ENCODE measurements at regions not wholly inside any gene's neighbourhood (a gene's known extent, or its start where the extent isn't known, plus 50 kb on each side); places are given as distances from the start of the nearest gene placed in this dataset.
A peak's percentile ranks its signal among the peaks of the same experiment; 100 is the strongest.

- H3K4me1 Mint-ChIP-seq: no peaks in the 10 kb centered on the region
- H3K9me3 Mint-ChIP-seq: peaks cover 0 to 11% (median 2%) of the 10 kb centered on the region in 9 donors
- no peak overlapping the region for H3K27ac Mint-ChIP-seq
- H3K4me3 Mint-ChIP-seq: no peak overlapping the region
- H3K27me3 Mint-ChIP-seq: peaks cover 0 to 13% (median 8%) of the 10 kb centered on the region in 5 donors
- no peaks in the 10 kb centered on the region for H3K36me3 Mint-ChIP-seq
- ATAC-seq (no peak), DNase-seq (peak in 1 of 10 donors; percentile 5)
- POLR2A ChIA-PET: no interaction called here
Measured at GRCh38 chr14:101176535-101177205, 273.1 kb upstream of the RTL1 start.

GRCh38 chr14:101177301-101177971 is 273.9 kb upstream of the RTL1 start:
- ATAC-seq (no peak), DNase-seq (peak in 1 of 10 donors; percentile 13)
- no peak overlapping the region for H3K4me3 Mint-ChIP-seq
- H3K4me1 Mint-ChIP-seq: no peaks in the 10 kb centered on the region
- peaks cover 0 to 9% (median 0%) of the 10 kb centered on the region in 9 donors for H3K9me3 Mint-ChIP-seq
- POLR2A ChIA-PET: no interaction called here
- peaks cover 0 to 6% (median 3%) of the 10 kb centered on the region in 5 donors for H3K27me3 Mint-ChIP-seq
- no peak overlapping the region for H3K27ac Mint-ChIP-seq
- no peaks in the 10 kb centered on the region for H3K36me3 Mint-ChIP-seq

GRCh38 chr14:101178184-101179072 is 274.9 kb upstream of the RTL1 start:
- Mint-ChIP-seq H3K4me1 (no peaks in the 10 kb centered on the region), H3K9me3 (peaks cover 0 to 2% (median 0%) of the 10 kb centered on the region in 9 donors), H3K27me3 (peaks cover 0 to 2% (median 0%) of the 10 kb centered on the region in 5 donors), H3K27ac (no peak overlapping the region), H3K4me3 (no peak overlapping the region), H3K36me3 (no peaks in the 10 kb centered on the region)
- DNase-seq (peak in 1 of 10 donors; percentile 8), ATAC-seq (no peak)
- POLR2A ChIA-PET: no interaction called here

- no peaks in the 10 kb centered on the region for H3K4me1 Mint-ChIP-seq
- ATAC-seq (no peak), DNase-seq (peak in 1 of 10 donors; percentile 10)
- peaks cover 0 to 1% (median 0%) of the 10 kb centered on the region in 5 donors for H3K27me3 Mint-ChIP-seq
- H3K36me3 Mint-ChIP-seq: no peaks in the 10 kb centered on the region
- H3K9me3 Mint-ChIP-seq: no peaks in the 10 kb centered on the region
- POLR2A ChIA-PET: no interaction called here
- no peak overlapping the region for H3K4me3 Mint-ChIP-seq
- H3K27ac Mint-ChIP-seq: no peak overlapping the region
Measured at GRCh38 chr14:101179691-101180211, 276.2 kb upstream of the RTL1 start.

GRCh38 chr14:101181446-101182313 is 278.2 kb upstream of the RTL1 start:
- no peaks in the 10 kb centered on the region for H3K4me1 Mint-ChIP-seq
- DNase-seq: peak in 1 of 10 donors; percentile 13
- ATAC-seq: no peak
- no peaks in the 10 kb centered on the region for H3K9me3 Mint-ChIP-seq
- no peak overlapping the region for H3K4me3 Mint-ChIP-seq
- no peaks in the 10 kb centered on the region for H3K36me3 Mint-ChIP-seq
- POLR2A ChIA-PET: no interaction called here
- peaks cover 1 to 11% (median 5%) of the 10 kb centered on the region in 5 donors for H3K27me3 Mint-ChIP-seq
- no peak overlapping the region for H3K27ac Mint-ChIP-seq

- peaks cover 1 to 11% (median 5%) of the 10 kb centered on the region in 5 donors for H3K27me3 Mint-ChIP-seq
- H3K27ac Mint-ChIP-seq: no peak overlapping the region
- POLR2A ChIA-PET: no interaction called here
- H3K36me3 Mint-ChIP-seq: no peaks in the 10 kb centered on the region
- ATAC-seq (no peak), DNase-seq (peak in 1 of 10 donors; percentile 10)
- no peaks in the 10 kb centered on the region for H3K4me1 Mint-ChIP-seq
- H3K4me3 Mint-ChIP-seq: no peak overlapping the region
- H3K9me3 Mint-ChIP-seq: no peaks in the 10 kb centered on the region
Measured at GRCh38 chr14:101182476-101182875, 279.0 kb upstream of the RTL1 start.

- Mint-ChIP-seq H3K27me3 (peaks cover 1 to 11% (median 5%) of the 10 kb centered on the region in 5 donors), H3K27ac (no peak overlapping the region), H3K4me1 (no peaks in the 10 kb centered on the region), H3K9me3 (no peaks in the 10 kb centered on the region), H3K4me3 (no peak overlapping the region), H3K36me3 (no peaks in the 10 kb centered on the region)
- POLR2A ChIA-PET: no interaction called here
- ATAC-seq (no peak), DNase-seq (peak in 1 of 10 donors; percentile 13)
Measured at GRCh38 chr14:101183376-101184103, 280.0 kb upstream of the RTL1 start.

- Mint-ChIP-seq H3K27me3 (peaks cover 1 to 11% (median 4%) of the 10 kb centered on the region in 5 donors), H3K4me3 (no peak overlapping the region), H3K36me3 (no peaks in the 10 kb centered on the region), H3K4me1 (no peaks in the 10 kb centered on the region), H3K9me3 (no peaks in the 10 kb centered on the region), H3K27ac (no peak overlapping the region)
- DNase-seq (peak in 1 of 10 donors; percentile 7), ATAC-seq (no peak)
- POLR2A ChIA-PET: no interaction called here
Measured at GRCh38 chr14:101184104-101184455, 280.6 kb upstream of the RTL1 start.

GRCh38 chr14:101184572-101184971 is 281.1 kb upstream of the RTL1 start:
- POLR2A ChIA-PET: no interaction called here
- DNase-seq (no peak), ATAC-seq (no peak)
- Mint-ChIP-seq H3K27me3 (peaks cover 1 to 11% (median 4%) of the 10 kb centered on the region in 5 donors), H3K27ac (no peak overlapping the region), H3K9me3 (no peaks in the 10 kb centered on the region), H3K36me3 (no peaks in the 10 kb centered on the region), H3K4me3 (no peak overlapping the region), H3K4me1 (no peaks in the 10 kb centered on the region)

GRCh38 chr14:101185073-101185835 is 281.7 kb upstream of the RTL1 start:
- DNase-seq (peak in 1 of 10 donors; percentile 3), ATAC-seq (no peak)
- peaks cover 1 to 13% (median 4%) of the 10 kb centered on the region in 5 donors for H3K27me3 Mint-ChIP-seq
- H3K36me3 Mint-ChIP-seq: no peaks in the 10 kb centered on the region
- H3K27ac Mint-ChIP-seq: no peak overlapping the region
- no peaks in the 10 kb centered on the region for H3K4me1 Mint-ChIP-seq
- H3K9me3 Mint-ChIP-seq: no peaks in the 10 kb centered on the region
- POLR2A ChIA-PET: no interaction called here
- H3K4me3 Mint-ChIP-seq: no peak overlapping the region

- DNase-seq (no peak), ATAC-seq (no peak)
- Mint-ChIP-seq H3K27me3 (peaks cover 1 to 13% (median 4%) of the 10 kb centered on the region in 5 donors), H3K4me3 (no peak overlapping the region), H3K9me3 (no peaks in the 10 kb centered on the region), H3K36me3 (no peaks in the 10 kb centered on the region), H3K4me1 (no peaks in the 10 kb centered on the region), H3K27ac (no peak overlapping the region)
- POLR2A ChIA-PET: no interaction called here
Measured at GRCh38 chr14:101185946-101186345, 282.4 kb upstream of the RTL1 start.

All from naive thymus-derived CD8-positive, alpha-beta T cell (primary cell).